HEK293 (cell line): ENCODE measurements at regions not wholly inside any gene's neighbourhood (a gene's known extent, or its start where the extent isn't known, plus 50 kb on each side); places are given as distances from the start of the nearest gene placed in this dataset.

ENCODE experiments used
- CTCF ChIA-PET: fragments of 350-600 bp; formaldehyde crosslinking; extraction: SDS; loops from one replicate; lab custom pipeline; 2021; ENCODE audit warnings: antibody characterized with exemption; lab: Yijun Ruan, JAX
- POLR2A ChIA-PET: fragments of 300-600 bp; formaldehyde crosslinking; extraction: SDS; loops from one replicate; lab custom pipeline; 2020; ENCODE audit warnings: antibody characterized with exemption, inconsistent platforms; lab: Yijun Ruan, JAX
- H3K27ac ChIP-seq: fragments of 200-500 bp; sonication (Bioruptor generic); 2 replicates; pipeline ENCODE4 v1.5.1; 2014; ENCODE audit warnings: low read depth, low read length, control low read depth, inconsistent platforms; ENCODE audit errors: extremely low read depth
- H3K36me3 ChIP-seq, 2 experiments: fragments of 200-500 bp in 1 of 2; sonication (Bioruptor generic) in 1 of 2; 1 replicate in 1 of 2; 2 replicates in 1 of 2; pipeline ENCODE4 v1.5.1; 2014 to 2017; ENCODE audit warnings: inconsistent platforms in 2 of 2, low read length in 2 of 2; ENCODE audit not compliant: control insufficient read depth in 2 of 2, insufficient read depth in 1 of 2
- H3K4me1 ChIP-seq: fragments of 200-500 bp; sonication (Bioruptor generic); 2 replicates; pipeline ENCODE4 v1.5.1; 2014; ENCODE audit warnings: mild to moderate bottlenecking, low read length, inconsistent platforms; ENCODE audit not compliant: control insufficient read depth, insufficient read depth
- H3K4me3 ChIP-seq: 2 replicates; pipeline ENCODE4 v1.5.1; 2011; ENCODE audit warnings: low read depth, mild to moderate bottlenecking, control low read depth, low read length, moderate library complexity
- H3K9me3 ChIP-seq: fragments of 200-500 bp; sonication (Bioruptor generic); 2 replicates; pipeline ENCODE4 v1.5.1; 2014; ENCODE audit warnings: low read depth, low read length, inconsistent platforms; ENCODE audit not compliant: control insufficient read depth, insufficient read depth
- FEZF1 ChIP-seq: fragments of 450-650 bp; formaldehyde crosslinking; IDR thresholded peaks from 2 replicates; pipeline ENCODE4 v1.5.1; 2016; ENCODE audit warnings: missing biosample characterization, missing genetic modification characterization
- GLI2 ChIP-seq: fragments of 450-650 bp; formaldehyde crosslinking; IDR thresholded peaks from 2 replicates; pipeline ENCODE4; 2017; ENCODE audit warnings: missing biosample characterization, missing genetic modification characterization, low read depth, borderline replicate concordance
- MZF1 ChIP-seq: fragments of 450-650 bp; formaldehyde crosslinking; IDR thresholded peaks from 2 replicates; pipeline ENCODE4 v1.5.1; 2017; ENCODE audit warnings: missing biosample characterization, missing genetic modification characterization, borderline replicate concordance
- OSR2 ChIP-seq: fragments of 450-650 bp; formaldehyde crosslinking; IDR thresholded peaks from 2 replicates; pipeline ENCODE4 v1.5.1; 2016; ENCODE audit warnings: missing biosample characterization, missing genetic modification characterization
- PBX3 ChIP-seq: sonication (generic); formaldehyde crosslinking; IDR thresholded peaks from 2 replicates; pipeline ENCODE4 v1.8.1; 2022; ENCODE audit warnings: mild to moderate bottlenecking, moderate library complexity, missing genetic modification reagents
- PRDM4 ChIP-seq: fragments of 450-650 bp; formaldehyde crosslinking; IDR thresholded peaks from 2 replicates; pipeline ENCODE4 v1.5.1; 2017; ENCODE audit warnings: missing biosample characterization, missing genetic modification characterization
- SCRT1 ChIP-seq: fragments of 450-650 bp; formaldehyde crosslinking; IDR thresholded peaks from 2 replicates; pipeline ENCODE4 v1.5.1; 2016; ENCODE audit warnings: missing biosample characterization, missing genetic modification characterization, borderline replicate concordance
- TCF7L2 ChIP-seq: IDR thresholded peaks from 2 replicates; pipeline ENCODE4 v1.6.1; 2011; ENCODE audit warnings: low read depth, mild to moderate bottlenecking, inconsistent platforms, low read length, moderate library complexity, borderline replicate concordance
- ZBTB1 ChIP-seq: fragments of 450-650 bp; formaldehyde crosslinking; IDR thresholded peaks from 2 replicates; pipeline ENCODE4 v1.5.1; 2016; ENCODE audit warnings: missing biosample characterization, missing genetic modification characterization
- ZBTB21 ChIP-seq: fragments of 450-650 bp; formaldehyde crosslinking; IDR thresholded peaks from 2 replicates; pipeline ENCODE4 v1.5.1; 2017; ENCODE audit warnings: missing biosample characterization, missing genetic modification characterization
- ZBTB26 ChIP-seq: fragments of 450-650 bp; formaldehyde crosslinking; optimal IDR thresholded peaks from 2 replicates; pipeline ENCODE3; 2016; ENCODE audit warnings: missing biosample characterization, mild to moderate bottlenecking, missing genetic modification characterization
- ZBTB48 ChIP-seq: fragments of 450-650 bp; formaldehyde crosslinking; IDR thresholded peaks from 2 replicates; pipeline ENCODE4 v1.5.1; 2016; ENCODE audit warnings: missing biosample characterization, missing genetic modification characterization
- ZNF223 ChIP-seq: fragments of 450-650 bp; formaldehyde crosslinking; IDR thresholded peaks from 2 replicates; pipeline ENCODE4 v1.5.1; 2016; ENCODE audit warnings: missing biosample characterization, missing genetic modification characterization
- ZNF24 ChIP-seq: fragments of 450-650 bp; formaldehyde crosslinking; IDR thresholded peaks from 2 replicates; pipeline ENCODE4 v1.5.1; 2016; ENCODE audit warnings: missing biosample characterization, missing genetic modification characterization
- ZNF366 ChIP-seq: fragments of 450-650 bp; formaldehyde crosslinking; conservative IDR thresholded peaks from 2 replicates; pipeline ENCODE4 v1.5.1; 2016; ENCODE audit warnings: missing biosample characterization, missing genetic modification characterization
- ZNF433 ChIP-seq: fragments of 450-650 bp; formaldehyde crosslinking; IDR thresholded peaks from 2 replicates; pipeline ENCODE4 v1.5.1; 2016; ENCODE audit warnings: missing biosample characterization, missing genetic modification characterization, low read depth
- ZNF488 ChIP-seq: fragments of 450-650 bp; formaldehyde crosslinking; IDR thresholded peaks from 2 replicates; pipeline ENCODE4 v1.5.1; 2016; ENCODE audit warnings: missing biosample characterization, missing genetic modification characterization
- ZNF514 ChIP-seq: fragments of 450-650 bp; formaldehyde crosslinking; IDR thresholded peaks from 2 replicates; pipeline ENCODE4 v1.5.1; 2016; ENCODE audit warnings: missing biosample characterization, missing genetic modification characterization
- ZNF549 ChIP-seq: fragments of 450-650 bp; IDR thresholded peaks from 2 replicates; pipeline ENCODE4 v1.5.1; 2018; ENCODE audit warnings: missing biosample characterization, missing genetic modification characterization, mild to moderate bottlenecking, inconsistent platforms, moderate library complexity
- ZNF626 ChIP-seq: fragments of 450-650 bp; sonication (Bioruptor Pico); formaldehyde crosslinking; IDR thresholded peaks from 2 replicates; pipeline ENCODE4 v1.5.1; 2018; ENCODE audit warnings: missing biosample characterization, missing genetic modification characterization, inconsistent platforms
- ZNF639 ChIP-seq: fragments of 450-650 bp; formaldehyde crosslinking; IDR thresholded peaks from 2 replicates; pipeline ENCODE4 v1.5.1; 2016; ENCODE audit warnings: missing biosample characterization, missing genetic modification characterization
- ZNF645 ChIP-seq: fragments of 450-650 bp; formaldehyde crosslinking; IDR thresholded peaks from 2 replicates; pipeline ENCODE4; 2016; ENCODE audit warnings: missing biosample characterization, missing genetic modification characterization

- TF ChIP-seq ZNF645 (tag by site-specific recombination) = no peak
- TF ChIP-seq ZBTB1 (tag by site-specific recombination) = no peak
Observed at GRCh38 chr12:91380631-91381030, 198.0 kb upstream of the DCN start (continued).

- Histone ChIP-seq H3K36me3 (no peaks in the 10 kb centered on the region), H3K9me3 (no peaks in the 10 kb centered on the region), H3K4me1 (no peaks in the 10 kb centered on the region), H3K4me3 (no peak overlapping the region), H3K27ac (no peak overlapping the region)
- ChIA-PET CTCF (interaction anchor here (0.6 to 1.0 kb wide), 5 partner anchors 22 to 1223 kb away, joined by 3 to 4 read pairs (median 3); no protein-coding TSS in a partner anchor), POLR2A (no interaction called here)
- TF ChIP-seq ZBTB48 = no peak
- TF ChIP-seq ZNF549 = no peak
- TF ChIP-seq ZNF626 = no peak
- TF ChIP-seq OSR2 (tag by site-specific recombination) = no peak
- TF ChIP-seq ZNF24 (tag by site-specific recombination) = no peak
- TF ChIP-seq PRDM4 (tag by site-specific recombination) = no peak
- no peak for TF ChIP-seq ZNF514 (tag by site-specific recombination)
- TF ChIP-seq ZNF366 = no peak
- no peak for TF ChIP-seq TCF7L2
- TF ChIP-seq ZNF433 (tag by site-specific recombination) = no peak
- no peak for TF ChIP-seq ZNF223 (tag by site-specific recombination)
- TF ChIP-seq GLI2 (tag by site-specific recombination) = no peak
- TF ChIP-seq ZBTB21 (tag by site-specific recombination) = no peak
- no peak for TF ChIP-seq MZF1 (tag by site-specific recombination)
- no peak for TF ChIP-seq ZNF488 (tag by site-specific recombination)
- no peak for TF ChIP-seq SCRT1 (tag by site-specific recombination)
- TF ChIP-seq FEZF1 = no peak
- no peak for TF ChIP-seq PBX3
- TF ChIP-seq ZBTB26 = no peak
- TF ChIP-seq ZNF639 (tag by site-specific recombination) = no peak
- TF ChIP-seq, all 188 proteins: peak for 0
Observed at GRCh38 chr12:91379051-91379775, 196.6 kb upstream of the DCN start.
